ENCODE measurements at regions not wholly inside any gene's neighbourhood (a gene's known extent, or its start where the extent isn't known, plus 50 kb on each side); places are given as distances from the start of the nearest gene placed in this dataset.
"Not testable (repeated sequence)": the region's sequence is repeated elsewhere in the genome, so short reads cannot be mapped to it uniquely, and the experiment has no call there.

DNA sequence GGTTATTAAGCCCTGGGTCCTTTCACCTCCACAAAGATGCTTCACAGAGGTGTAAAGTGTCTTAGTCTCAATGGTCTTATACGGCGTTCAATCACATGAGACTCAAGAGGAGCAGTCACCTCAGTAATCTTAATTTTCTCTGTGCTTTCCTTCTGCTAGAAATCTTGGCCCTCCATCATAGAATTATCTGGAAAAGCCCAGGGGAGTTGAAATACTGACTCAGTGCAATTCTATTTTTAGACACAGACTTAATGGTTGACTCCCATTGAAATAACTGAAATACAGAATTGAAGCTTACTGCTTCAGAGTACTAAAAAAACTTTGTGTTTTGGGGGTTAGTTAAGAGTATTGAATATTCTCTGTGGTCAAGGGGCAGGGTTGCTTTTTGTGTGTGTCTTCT lies 94.5 kb upstream of the IL15 start:
- DNase-seq: no peak

DNA sequence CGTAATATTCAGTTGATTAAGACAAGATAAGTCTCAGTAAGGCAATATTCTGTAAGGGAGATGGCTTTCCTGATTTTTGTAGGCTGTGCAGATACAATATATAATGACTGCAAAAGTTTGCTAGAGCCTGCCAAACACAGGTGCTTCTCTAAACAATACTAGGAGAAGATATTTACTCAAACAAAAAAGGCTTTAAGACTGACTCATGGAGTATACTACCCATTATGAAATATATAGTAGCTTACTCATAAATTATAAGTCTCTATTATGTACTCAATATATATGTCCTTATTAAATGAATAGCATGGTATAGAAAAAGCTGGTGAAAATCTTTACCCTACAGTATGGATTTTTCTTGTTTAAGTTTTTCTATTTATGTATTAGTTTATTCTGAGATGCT lies 93.2 kb upstream of the IL15 start:
- no peak for DNase-seq

DNA sequence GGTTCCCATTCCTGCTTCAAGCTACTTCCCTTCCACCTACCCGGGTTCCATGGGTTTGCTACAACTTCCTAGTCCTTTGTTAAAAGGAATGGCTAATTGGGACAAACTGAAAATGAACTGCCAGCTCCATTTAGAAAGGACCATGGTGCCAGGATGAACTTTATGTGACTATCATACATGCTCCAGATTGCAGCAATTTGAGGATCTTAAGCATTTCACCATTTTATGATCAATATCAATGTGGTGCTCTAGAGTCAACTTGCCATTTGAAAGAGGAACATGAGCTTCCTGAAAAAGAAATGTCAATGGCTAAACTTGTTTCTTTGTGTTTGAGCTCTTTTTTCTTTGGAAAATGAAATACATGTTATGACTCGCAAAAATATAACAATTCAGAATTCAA lies 92.7 kb upstream of the IL15 start:
- DNase-seq: no peak

DNA sequence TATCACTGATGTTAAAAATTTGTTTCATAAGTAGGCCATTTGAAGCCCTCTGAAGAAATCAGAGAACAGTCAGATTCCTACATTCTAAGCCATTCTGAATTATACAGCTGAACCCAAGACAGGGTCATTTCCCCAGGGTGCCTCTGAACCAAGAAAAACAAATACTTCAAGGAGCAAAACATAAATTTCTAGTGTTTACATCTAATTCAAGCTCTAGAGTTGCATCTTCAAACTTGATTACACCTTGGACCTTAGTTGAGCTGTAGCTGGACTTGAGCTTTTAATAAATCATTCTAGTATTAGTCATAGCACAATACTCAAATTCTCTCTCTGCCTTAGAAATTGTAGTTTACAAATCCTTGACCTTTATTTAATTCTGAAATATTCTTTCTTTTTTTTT lies 87.6 kb upstream of the IL15 start:
- no peak for DNase-seq

GRCh38 chr4:141560056-141560455 lies 76.3 kb upstream of the IL15 start:
- no peak for DNase-seq

DNA sequence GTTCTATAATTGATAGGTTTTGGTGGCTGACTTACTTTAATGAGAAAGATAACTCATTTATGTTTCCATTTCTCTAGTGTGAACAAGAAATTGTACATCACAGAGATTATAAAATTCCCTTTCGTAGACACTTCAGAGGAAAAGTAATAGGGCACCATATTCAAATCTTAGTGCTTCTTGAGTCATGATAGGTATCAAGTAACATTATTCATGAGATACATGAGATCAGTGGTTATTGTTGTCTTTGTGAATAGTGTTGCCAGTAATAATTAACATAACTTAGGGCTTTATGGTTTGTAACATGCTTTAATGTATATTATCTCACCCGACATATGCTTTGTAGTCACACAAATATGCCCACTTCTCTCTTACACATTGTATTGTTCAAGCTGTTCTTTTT lies 73.7 kb upstream of the IL15 start:
- DNase-seq: no peak

DNA sequence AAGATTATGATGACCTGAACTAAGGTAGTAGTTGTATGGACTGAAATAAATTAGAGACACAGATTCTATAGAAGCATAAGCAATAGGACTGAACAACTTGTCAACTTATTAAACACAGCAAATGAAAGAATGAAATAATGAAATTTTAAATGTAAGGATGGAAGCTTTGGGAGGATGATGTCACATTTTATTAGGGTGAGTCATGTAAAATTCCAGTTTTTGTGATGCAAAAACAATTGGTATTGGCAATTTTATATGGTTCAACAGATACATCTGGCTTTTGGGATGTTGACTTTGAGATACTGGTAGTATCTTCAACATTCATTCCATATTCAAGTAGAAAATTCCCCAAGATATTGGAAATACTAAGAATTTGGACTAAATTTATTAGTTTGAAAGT lies 72.7 kb upstream of the IL15 start:
- DNase-seq: no peak

- DNase-seq: not testable (repeated sequence)
Observed at GRCh38 chr4:141564961-141565360, 71.4 kb upstream of the IL15 start.

DNA sequence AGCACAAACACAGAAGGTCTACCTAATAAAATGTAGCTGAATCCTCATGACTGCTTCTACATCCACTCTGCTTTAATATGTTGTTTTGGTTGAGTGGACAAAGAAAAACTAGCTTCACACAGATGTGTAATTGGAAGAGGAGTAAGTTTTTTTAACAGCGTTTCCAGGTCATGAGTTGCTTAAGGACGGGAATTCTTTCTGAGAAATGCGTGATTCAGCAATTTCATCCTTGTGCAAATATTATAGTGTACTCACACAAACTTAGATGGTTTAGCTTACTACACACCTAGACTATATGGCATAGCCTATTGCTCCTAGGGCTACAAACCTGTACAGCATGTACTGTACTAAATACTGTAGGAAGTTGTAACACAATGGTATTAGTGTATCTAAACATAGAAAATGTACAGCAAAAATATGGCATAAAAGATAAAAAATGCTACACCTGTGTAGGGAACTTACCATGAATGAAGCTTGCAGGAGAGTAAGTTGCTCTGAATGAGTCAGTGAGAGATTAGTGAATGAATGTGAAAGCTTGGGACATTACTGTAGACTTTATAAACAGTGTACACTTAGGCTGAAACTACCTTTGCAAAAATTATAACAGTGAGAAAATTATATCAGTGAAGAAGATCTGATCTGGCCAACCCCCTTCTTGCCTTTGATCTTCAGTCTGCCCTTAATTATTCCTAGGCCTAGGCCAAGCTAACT lies 70.8 kb upstream of the IL15 start:
- DNase-seq: no peak

- no peak for DNase-seq
Observed at GRCh38 chr4:141567326-141567915, 69.0 kb upstream of the IL15 start.

GRCh38 chr4:141569141-141569540 lies 67.2 kb upstream of the IL15 start:
- no peak for DNase-seq

DNA sequence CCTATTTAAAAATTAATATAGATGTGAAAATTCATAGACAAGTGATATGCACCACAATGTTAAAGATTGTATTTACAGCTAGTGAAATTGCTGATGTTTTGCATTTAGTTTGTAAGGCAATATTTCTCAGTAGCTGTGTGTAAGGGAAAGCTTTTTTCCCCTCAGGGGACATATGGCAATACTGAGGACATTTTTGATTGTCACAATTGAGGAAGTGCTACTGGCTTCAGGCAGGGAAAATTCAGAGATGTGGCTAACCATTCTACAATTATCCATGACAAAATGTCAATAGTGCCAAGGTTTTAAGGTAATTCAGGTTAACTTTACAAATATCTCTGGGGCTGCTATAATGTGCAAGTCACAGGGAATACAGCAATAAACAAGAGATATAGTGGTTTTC lies 66.1 kb upstream of the IL15 start:
- DNase-seq: no peak

DNA sequence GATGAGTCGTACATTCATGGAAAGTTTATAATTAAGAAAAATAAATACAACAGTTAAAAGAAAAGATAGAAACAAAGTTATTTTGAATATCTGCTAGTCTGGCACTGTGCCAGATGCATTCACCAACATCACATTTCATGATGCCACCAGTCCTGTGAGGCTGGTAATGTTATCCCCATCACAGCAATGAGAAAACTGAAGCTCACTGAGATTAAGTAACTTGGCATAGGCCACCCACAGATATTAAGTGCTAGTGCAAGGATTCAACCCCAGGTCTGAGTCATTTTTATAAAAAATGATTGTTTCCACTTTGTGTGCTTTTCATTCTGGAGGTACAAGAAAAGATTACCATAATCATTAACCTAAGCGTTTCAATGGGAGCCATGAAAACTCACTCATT lies 65.0 kb upstream of the IL15 start:
- no peak for DNase-seq

DNA sequence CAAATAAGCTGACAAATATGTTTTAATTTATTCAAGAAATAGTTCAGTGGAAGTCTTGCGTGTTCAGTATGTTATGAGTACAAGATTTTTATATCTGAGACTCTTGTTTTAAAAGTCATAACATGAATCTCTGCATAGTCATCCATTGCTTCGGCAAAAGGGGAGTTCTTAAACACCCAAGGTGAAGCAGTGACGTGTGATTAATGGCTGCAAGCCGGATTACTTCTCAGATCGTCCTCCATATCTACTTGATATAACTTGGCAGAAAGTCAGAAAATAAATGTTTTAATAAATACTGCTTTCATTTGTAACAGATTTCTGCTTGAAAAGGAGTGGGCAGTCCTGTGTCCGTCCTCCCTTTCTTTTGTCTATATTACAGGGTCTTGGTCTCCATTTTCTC lies 64.6 kb upstream of the IL15 start:
- no peak for DNase-seq

- DNase-seq: no peak
Observed at GRCh38 chr4:141573678-141574077, 62.7 kb upstream of the IL15 start.

DNA sequence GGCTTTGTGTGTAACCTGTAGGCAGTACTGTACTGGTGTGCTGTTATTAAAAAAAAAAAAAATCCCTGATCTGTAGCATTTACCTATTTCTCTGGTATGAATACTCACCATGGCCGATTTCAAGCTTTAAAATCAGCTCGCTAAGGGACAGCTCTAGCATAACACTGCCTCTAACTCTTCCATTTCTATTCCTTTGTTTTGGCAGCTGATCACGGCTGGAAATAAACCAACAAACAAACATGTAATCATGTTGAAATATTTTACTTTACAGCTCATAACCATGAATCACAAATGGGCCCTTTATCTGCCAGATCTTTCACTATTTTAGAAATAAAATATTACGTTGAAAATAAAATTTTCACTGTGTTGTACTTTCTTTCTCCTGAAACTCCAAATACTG lies 60.5 kb upstream of the IL15 start:
- DNase-seq: no peak

- no peak for DNase-seq
Observed at GRCh38 chr4:141576585-141577110, 59.7 kb upstream of the IL15 start.

- DNase-seq: no peak
Observed at GRCh38 chr4:141578451-141578850, 57.9 kb upstream of the IL15 start.

DNA sequence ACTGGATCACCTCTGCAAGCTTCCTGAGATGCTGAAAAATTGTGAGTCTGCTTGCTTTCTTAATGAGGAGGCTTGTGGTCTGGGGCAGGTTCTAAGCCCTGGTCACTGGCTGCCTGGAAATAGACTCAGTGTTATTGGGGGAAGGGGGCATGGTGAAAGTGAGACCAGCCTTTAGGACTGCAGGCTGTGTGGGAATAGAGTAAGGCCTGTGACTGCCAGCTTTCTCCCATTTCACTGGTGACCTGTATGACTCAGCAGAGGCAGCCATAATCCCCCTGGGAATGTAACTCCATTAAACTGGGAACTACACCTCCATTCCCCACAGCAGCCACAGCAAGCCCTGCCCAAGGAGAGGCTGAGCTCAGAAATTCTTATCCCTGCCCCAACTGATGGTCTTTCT lies 55.9 kb upstream of the IL15 start:
- DNase-seq: no peak

Measured in activated CD4-positive, alpha-beta T cell treated with anti-CD3 and anti-CD28 coated beads, Interleukin-2, amount 50 U/mL, for 4 hours (primary cell).